Kidney tubule cell (primary cell): ENCODE measurements at regions not wholly inside any gene's neighbourhood (a gene's known extent, or its start where the extent isn't known, plus 50 kb on each side); places are given as distances from the start of the nearest gene placed in this dataset.
A peak's percentile ranks its signal among the peaks of the same experiment; 100 is the strongest.

Experiments used
- DNase-seq: peaks from one replicate; pipeline ENCODE4 v3.0.0-alpha.2; 2018; ENCODE audit warnings: low spot score

DNA sequence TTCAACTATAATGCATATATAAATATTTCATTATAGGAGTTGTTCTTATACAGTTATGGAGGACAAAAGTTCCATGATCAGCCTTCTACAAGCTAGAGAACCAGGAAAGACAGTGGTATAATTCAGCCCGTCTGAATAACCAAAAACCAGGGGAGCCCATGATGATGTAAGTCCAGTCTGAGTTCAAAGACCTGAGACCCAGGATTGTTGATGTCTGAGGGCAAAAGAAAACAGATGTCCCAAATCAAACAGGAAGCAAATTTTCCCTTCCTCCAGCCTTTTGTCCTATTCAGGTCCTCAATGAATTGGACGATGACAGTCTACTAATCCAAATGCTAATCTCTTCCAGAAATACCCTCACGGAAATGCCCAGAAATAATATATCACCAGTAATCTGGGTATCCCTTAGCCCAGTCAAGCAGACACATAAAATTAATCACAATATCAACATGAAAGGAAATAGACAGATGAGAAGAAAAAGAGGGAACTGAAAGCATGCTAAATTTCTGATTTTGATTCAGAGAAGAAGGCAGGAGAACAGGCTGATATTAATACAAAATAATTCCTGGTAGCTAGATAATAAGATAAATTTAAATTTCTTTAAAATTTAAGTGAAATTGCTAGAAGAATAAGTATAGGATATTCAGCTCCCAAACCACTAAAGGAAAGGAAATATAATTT, 255.6 kb upstream of the CTAGE1 start:
- DNase-seq, result no peak

DNA sequence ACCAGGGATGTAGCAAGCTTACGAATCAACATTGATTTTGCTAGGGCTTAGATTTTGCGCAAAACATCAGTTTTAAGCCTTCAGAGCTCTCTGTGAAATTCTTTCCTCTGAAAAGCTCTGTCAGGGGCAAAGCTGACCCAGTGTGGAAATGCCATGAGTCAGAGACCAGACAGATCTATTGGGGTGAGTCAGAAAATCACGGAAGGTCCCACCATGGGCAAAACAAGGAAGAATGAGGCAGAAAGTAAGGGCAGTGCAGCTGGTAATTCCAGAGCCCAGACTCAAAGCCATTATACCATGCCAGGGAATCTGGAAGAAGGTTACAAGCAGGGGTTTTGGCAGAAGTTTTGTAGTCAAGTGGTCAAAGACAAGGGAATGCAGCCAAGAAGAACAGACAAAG, 256.6 kb upstream of the CTAGE1 start:
- DNase-seq, result peak; percentile 91

DNA sequence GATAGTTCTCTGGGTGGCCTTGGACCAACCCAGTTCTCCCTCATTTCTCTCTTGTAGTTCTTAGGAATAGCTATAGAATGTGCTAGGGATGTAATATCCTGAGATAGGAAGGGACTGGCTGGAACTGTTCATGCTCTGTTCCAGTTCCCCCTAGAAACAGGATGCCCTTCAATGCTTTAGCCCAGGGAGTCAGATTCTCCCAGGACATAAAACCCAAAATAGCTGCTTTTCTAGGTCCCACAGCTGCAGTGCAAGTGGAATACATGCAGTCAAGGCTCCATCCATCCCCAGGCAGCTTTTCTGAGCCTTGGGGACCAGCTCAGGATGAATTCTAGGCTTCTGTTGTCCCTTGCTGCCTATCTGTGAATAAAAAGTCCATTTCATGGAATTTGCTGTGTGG, 257.3 kb upstream of the CTAGE1 start:
- no peak for DNase-seq

DNA sequence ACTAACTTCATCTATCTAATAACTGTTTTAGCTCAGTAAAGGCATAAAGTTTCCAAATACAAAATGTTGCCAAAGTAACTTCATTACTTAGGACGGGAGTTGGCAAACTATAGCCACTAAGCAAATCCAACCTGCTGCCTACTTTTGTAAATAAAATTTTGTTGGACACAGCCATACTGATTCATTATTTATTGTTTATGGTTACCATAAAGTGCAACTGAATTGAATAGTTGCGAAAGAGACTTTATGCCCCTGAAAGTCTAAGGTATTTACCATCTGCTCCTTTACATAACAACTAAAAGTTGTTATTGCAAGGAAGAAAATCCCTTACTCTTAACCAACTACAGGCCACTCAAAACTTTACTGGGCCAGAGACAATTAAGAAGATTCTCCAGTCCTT, 256.7 kb upstream of the RBBP8 start:
- DNase-seq, result no peak

DNA sequence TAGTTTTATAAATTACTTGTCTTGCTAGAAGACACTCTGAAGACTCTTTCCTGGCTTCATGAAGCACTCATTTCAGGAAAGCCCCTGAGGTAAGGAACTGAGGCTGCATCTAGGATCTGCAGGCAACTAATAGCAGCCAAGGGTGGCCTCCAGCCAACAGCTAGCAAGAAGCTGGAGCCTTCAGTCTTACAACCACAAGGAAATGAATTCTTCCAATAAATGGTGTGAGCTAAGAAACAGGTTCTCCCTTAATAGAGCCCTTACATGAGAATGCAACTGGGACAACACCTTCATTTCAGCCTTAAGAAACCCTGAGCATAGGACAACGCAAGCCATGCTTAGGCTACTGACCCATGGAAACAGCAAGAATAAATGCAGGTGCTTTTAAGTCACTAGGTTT, 254.6 kb upstream of the RBBP8 start:
- no peak for DNase-seq

DNA sequence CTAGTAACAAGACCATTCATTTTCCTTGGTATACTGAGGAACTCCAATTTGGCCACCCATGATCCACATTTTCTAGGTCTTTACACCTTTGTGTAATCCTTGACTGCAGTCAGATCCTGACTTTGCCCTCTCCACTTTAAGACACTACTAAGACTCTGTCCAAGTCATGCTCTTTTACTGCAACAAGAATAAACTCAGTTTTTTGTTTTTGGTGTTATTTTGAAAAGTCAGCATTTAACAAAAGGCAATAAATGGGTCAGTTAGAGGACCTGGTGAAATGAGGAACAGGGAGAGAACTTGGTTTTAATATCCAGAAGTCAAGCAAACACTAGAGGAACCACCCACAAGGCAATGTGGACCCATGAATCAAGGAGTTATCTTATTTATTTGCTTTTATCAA, 252.2 kb upstream of the RBBP8 start:
- no peak for DNase-seq

DNA sequence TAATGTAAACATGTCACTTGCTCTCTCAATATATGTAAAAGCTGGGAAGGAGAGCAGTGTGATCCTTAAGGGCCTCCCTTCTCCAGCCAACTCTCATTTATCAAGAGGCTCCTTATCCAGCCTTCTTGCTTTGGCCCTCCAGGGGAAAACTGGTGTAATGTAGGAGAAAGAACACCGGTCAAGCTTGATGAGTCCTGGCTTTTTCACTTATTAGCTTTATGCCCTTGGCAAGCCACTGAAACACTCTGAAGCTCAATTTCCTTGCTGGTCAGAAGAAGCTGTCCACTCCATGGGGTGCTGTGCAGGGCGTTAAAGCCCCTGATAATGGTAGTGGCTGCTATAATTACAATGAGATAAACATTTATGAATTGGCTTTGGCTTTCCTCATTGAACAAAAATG, 251.2 kb upstream of the RBBP8 start:
- DNase-seq, result peak; percentile 13

DNA sequence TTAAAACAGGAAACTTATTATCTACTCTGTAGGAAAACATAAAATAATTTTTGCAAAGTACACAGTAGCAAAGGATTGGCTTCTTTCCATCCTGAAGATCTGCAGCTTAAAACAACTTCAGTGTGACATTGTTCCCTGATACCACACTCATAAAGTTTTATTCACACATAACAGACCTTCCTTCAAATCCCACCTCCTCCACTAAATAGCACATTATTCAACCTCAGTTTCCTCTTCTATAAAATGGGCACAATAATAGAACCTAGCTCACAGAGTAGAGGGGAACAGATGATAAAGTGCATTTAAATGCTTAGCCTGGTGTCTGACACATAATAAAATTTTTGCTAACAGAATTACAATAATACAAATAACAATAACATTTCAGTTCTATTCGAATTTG, 250.4 kb upstream of the RBBP8 start:
- no peak for DNase-seq

DNA sequence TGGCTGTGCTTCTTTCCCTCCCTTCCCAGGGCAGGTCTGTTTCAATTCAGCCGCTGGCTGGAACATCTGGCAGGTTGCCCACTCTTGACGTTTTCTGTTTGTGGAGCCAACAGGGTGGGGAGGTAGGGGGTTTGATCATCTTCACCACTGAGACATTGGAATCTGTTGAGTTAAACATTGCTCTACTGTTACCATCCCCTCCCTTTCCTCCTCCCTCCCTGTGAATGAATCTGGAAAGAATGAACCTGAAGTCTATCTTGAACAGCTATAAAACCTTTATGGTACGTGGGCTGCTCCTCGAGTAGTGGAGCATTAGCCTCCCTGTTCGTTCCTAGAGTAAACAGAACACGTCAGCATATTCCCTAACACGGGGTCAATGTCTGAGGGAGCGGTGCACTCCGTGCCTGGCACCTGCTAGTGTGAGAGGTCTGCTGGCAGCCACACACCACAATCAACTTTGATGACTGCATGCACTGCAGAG, 249.9 kb upstream of the RBBP8 start:
- DNase-seq, result peak; percentile 94

DNA sequence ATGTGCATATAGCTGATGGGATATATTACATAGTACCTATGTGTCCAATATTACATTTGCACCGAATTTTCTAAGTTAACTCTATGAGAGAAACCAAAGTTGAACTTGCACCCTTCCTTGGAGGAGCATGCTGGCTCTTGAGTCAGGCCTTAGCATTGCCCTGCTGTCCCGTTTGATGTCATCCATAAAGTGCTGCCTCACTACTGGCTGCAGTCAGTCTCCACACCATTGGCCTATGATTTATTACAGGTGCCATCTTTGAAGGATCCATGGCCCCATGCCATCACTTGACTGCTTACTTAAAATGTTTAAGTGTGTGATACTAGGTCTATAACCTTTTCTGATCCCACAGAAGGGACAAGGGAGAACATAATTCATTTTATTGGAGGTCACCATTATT, 249.3 kb upstream of the RBBP8 start:
- DNase-seq, result peak; percentile 14

DNA sequence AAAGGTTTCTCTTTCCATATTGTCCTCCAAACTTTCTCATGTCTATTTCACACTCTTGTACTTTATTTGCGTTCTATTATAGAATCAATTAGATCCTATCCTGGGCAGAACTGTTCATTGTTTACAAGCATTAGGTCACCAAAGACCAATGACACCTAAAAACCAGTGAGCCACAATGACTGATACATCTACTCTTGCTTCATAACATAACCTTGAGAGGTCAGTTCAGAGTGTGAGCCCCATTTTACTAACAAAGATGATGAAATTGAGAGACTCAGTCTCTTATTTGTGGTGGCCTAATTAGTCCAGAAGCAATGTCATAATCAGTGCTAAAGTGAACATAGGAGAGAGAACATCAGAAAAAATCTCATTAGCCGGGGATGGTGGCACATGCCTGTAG, 248.9 kb upstream of the RBBP8 start:
- DNase-seq, result no peak

DNA sequence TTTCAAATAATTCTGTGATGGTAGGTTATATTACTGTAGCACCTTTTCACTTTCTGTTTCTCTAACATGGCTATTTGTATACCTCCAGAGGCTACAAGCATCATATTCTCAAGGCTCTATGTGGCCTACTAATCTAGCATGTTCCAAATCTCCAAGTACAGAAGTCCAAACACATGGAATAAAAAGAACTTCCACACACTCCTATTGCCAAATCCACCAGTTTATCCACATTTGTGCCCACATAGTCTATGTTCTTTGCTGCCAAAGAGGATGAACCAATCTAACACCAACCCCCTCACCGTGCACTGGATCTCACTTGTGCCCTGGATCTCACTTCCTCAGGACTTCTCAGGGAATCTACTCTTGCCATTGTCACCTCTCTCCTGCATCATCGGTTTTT, 247.3 kb upstream of the RBBP8 start:
- DNase-seq, result no peak

DNA sequence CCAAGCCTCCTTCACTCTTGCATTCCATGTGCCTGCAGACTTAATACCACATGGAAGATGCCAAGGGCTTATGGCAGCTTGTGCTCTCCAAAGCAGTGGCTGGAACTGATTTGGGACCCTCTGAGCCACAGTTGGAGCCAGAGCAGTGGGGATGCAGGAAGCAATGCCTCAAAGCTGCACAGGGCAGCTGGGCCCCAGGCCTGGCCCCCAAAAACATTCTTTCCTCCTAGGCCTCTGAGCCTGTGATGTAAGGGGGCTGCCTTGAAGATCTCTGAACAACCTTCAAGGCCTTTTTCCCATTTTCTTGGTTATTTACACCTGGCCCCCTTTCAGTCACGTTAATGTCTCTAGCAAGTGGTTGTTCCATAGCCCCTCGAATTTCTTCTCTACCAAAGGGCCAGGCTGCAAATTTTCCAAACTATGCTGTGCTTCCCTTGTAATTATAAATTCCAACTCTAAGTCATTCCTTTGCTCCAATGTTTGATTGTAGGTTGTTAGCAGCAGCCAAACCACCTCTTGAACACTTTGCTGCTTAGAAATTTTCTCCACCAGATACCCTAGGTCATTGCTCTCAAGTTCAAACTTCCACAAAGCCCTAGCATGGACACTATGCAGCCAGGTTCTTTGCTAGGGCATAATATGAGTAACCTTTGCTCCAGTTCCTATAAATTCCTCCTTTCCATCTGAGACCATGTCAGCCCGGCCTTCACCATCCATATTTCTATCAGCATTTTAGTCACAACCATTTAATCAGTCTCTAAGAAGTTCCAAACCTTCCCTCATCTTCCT, 245.0 kb upstream of the RBBP8 start:
- no peak for DNase-seq

DNA sequence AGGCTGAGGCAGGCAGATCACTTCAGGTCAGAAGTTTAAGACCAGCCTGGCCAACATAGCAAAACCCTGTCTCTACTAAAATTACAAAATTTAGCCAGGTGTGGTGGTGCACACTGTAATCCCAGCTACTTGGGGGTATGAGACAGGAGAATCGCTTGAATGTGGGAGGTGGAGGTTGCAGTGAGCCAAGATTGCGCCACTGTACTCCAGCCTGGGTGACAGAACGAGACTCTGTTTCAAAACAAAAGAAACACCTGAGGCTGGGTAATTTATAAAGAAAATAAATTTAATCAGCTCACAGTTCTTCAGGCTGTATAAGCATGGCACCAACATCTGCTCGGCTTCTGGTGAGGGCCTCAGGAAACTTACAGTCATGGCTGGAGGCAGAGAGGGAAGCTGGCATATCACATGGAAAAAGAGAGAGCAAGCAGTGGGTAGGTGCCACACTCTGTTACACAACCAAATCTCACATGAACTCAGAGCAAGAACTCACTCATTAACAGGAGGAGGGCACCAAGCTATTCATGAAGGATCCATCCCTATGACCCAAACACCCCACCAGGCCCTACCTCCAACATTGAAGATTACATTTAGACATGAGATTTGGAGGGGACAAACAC, 244.1 kb upstream of the RBBP8 start:
- no peak for DNase-seq

DNA sequence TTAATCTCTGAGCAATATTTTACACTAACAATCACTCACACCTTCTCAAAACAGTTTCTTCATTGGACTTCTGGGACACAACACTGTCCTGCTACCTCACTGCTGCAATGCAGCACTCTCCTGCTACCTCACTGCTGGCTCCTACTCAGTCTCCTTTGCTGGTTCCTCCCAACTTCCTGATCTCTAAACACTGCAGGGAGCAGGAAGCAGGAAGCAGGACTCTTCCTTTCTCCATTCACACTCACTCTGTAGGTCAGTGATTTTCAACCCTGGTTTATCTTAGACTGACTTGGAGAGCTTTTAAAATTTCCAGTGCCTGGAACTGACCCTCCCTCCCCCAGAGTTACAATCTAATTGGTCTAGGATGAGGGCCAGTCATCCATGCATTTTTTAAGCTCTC, 243.4 kb upstream of the RBBP8 start:
- DNase-seq, result no peak

DNA sequence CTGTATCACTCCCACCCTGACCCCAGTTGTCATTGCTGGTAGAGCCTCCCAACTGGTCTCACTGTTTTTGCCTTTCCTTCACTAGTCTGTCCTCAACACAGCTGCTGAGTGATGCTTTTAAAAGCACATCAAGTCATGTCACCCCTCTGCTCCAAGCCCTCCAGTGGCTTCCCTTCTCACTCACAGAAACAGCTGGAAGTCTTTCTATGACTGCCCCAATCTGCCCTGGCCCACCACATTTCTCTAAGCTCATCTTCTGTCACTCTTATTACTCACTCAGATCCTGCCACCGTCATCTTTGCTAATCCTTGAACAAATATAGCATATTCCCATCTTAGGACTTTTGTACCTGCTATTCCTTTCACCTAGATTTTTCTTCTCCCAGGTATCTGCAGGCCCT, 242.6 kb upstream of the RBBP8 start:
- no peak for DNase-seq

DNA sequence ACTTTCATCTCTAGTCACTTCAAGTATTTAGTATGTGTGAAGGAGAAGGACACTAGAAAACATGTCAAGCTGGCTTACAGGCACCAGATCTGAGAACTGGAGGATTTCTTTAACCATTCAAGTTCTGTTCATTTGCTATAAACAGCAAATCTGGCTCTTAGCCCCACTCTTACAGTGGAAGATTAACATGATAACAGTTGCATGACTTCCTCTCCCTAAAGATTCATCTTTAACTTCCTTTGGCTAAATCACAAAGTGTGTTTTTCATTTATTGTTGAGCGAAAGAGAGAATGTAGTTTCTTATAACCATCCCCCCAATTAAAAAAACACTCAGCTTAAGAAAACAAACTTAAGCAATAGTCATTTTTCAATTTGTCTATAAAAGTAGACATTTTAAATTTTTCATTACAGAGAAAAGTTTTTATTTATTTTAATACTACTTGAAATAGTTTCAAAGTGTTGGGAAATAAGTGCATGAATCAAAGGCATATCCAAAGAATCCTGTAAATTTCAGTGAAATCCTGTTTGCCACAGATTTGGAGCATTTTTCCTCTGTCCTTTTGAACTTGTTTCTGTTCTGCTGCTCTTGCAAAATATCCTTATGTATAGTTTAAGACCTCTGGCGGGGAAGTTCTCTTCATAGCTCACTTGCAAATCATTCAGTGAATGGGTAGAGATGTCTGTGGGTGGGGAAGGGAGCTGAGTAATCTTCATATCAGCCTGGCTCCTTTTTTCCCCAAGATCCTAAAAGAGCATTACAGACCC, 241.0 kb upstream of the RBBP8 start:
- DNase-seq, result no peak

DNA sequence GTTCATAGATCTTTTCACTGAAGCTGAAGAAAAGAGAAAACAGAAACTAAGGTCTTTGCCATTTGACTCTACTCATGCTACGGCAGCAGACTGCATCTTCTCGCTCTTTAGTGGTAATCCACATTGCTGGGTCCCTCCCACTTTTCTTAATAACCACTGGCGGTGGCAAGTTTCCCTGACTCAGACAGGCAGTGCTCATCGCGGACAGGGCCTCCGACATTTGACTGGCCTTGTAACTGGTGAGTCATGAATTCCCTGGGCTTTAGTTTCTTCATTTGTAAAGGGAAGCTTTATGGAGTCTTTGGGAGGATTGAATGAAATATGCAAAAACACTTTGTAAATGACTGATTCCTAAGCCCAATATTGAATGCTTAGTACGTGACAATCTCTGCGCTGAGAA, 238.2 kb upstream of the RBBP8 start:
- peak; percentile 88 for DNase-seq

DNA sequence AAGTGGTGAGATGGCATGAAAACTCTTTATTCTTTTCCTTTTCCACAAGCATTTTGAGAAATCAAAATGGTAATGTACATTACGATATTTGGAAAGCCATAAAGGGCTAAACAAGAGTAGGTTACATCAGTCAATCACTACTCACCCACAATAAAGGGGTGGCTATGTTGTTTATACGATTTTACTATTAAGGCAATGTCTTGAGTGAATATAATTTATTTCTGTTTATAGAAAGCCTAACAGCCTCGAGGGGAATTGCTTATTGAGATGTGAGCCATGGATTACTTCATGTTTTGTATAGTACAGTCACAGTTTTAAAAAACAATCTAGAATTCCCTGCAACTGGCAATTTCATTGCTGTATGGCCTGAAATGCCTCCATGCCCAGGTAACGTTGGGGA, 237.5 kb upstream of the RBBP8 start:
- DNase-seq, result no peak

DNA sequence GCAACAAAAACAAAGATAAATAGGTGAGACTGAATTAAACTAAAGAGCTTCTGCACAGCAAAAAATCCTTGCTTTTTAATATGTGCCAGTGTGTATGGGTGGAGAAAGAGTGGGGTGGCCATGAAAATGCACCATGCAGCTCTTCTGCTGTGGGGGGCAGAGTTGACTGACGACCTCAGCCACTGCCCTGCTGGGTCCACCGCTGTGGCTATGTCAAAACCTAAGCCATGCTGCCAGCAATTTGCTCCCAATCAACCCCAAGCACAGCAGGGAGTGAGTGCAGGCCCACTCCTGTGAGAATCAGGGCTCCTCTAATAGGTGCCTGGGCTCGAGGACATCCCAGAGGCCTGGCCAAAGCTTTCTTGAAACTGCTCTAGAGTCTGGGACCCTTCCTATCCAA, 235.6 kb upstream of the RBBP8 start:
- DNase-seq, result no peak

DNA sequence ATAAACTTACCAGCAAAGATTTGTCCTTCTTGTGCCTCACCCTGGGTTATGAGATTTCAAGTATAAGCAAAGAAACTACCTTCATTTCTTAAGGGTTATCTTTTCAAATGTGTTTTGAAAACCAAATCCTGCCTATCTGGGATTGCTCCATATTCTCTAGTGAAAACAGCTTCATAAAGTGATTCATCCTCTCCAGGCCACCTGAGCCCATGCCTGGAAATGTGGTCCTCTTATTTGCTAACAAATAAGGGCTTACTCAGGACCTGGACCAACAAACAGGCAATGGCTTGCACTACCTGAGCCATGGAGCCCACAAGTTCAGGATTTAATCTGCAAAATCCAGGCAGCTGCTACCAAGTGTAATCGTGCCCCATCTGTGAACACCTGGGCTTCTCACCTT, 234.4 kb upstream of the RBBP8 start:
- DNase-seq, result no peak

DNA sequence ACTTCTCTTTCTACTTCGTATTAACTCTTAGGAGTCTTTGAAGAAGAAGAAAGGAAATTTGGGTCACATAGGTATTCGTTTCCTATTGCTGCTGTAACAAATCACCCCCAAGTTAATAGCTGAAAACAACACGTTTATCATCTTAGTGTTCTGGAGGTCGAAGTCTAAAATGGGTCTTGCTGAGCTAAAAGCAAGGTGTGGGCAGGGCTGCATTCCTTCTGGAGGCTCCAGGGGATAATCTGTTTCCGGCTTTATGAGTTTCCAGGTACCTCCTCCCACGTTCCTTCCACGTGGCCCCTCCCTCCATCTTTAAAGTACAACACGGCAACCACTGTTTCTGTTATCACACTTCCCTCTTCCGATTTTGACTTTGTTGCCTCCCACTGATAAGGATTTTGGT, 233.5 kb upstream of the RBBP8 start:
- no peak for DNase-seq

DNA sequence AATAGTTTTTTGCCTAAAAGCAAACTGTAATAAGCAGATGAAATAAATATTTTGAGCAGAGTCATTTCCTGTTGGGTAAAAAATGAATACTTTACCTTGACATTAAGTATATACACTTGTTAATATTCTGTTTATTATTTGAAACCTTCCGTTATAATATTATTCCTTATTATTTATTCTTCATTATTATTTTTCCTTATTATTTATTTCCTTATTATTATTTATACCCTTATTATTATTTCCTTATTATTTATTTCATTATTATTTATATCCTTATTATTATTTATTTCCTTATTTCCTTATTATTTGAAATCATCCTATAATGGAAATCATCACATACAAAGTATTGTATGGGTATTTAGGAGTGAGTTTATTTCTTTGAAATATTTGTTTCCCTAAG, 232.2 kb upstream of the RBBP8 start:
- DNase-seq, result no peak
